ENCODE measurements at regions not wholly inside any gene's neighbourhood (a gene's known extent, or its start where the extent isn't known, plus 50 kb on each side); places are given as distances from the start of the nearest gene placed in this dataset.

GRCh38 chr10:109324721-109325120 lies 598.6 kb downstream of the XPNPEP1 start:
- H3K27ac ChIP-seq (ENCODE audit: low read depth in 1 of 2, low read length in 2 of 2), result no peak overlapping the region
- no peak overlapping the region for H3K4me3 ChIP-seq (ENCODE audit: low read depth in 1 of 3, low read length in 3 of 3)
- H3K36me3 ChIP-seq (ENCODE audit: control insufficient read depth in 4 of 4, insufficient read depth in 3 of 4, low read depth in 1 of 4, low read length in 3 of 4), result no peaks in the 10 kb centered on the region
- no peak overlapping the region for H3K9ac ChIP-seq (ENCODE audit: low read depth in 1 of 2, low read length in 2 of 2)
- TF ChIP-seq REST (IDR thresholded peaks at IDR 0.05), result no peak
- no peak for TF ChIP-seq FOXA2 (IDR thresholded peaks at IDR 0.05)
- TF ChIP-seq JUND (IDR thresholded peaks at IDR 0.05), result no peak
- TF ChIP-seq NR2F2 (IDR thresholded peaks at IDR 0.05), result no peak
- no peak for TF ChIP-seq HNF4A (conservative IDR thresholded peaks at IDR 0.05)
- no peak for TF ChIP-seq MAX (IDR thresholded peaks at IDR 0.05)
- no peak for TF ChIP-seq YY1 (IDR thresholded peaks at IDR 0.05)
- no peak for TF ChIP-seq SP1 (IDR thresholded peaks at IDR 0.05)
- TF ChIP-seq GABPA (IDR thresholded peaks at IDR 0.05 in 1 of 2, conservative IDR thresholded peaks at IDR 0.05 in 1 of 2), result no peak
- TF ChIP-seq HNF4G (IDR thresholded peaks at IDR 0.05), result no peak
- no peak for TF ChIP-seq ZBTB33 (IDR thresholded peaks at IDR 0.05)
- no peak for TF ChIP-seq RAD21 (IDR thresholded peaks at IDR 0.05)
- no peak for TF ChIP-seq RXRA (IDR thresholded peaks at IDR 0.05)
- TF ChIP-seq FOXA1 (IDR thresholded peaks at IDR 0.05), result no peak
- no peak for TF ChIP-seq TAF1 (conservative IDR thresholded peaks at IDR 0.05)
- no peak for TF ChIP-seq ATF3 (IDR thresholded peaks at IDR 0.05)
- TF ChIP-seq CTCF (IDR thresholded peaks at IDR 0.05; ENCODE audit: low read depth, low read length, missing input control), result no peak
- no peaks in the 10 kb centered on the region for H3K4me1 ChIP-seq (ENCODE audit: control insufficient read depth in 4 of 4, insufficient read depth in 4 of 4, low read length in 3 of 4)
- no peak for DNase-seq (ENCODE audit: low spot score)
- WGBS, result 83% methylated on average over 3 of the region's 3 CpGs
- no peaks in the 10 kb centered on the region for H3K9me3 ChIP-seq (ENCODE audit: control insufficient read depth in 4 of 4, low read length in 3 of 4)
- peaks cover 0 to 7% (median 0%) of the 10 kb centered on the region in 4 donors for H3K27me3 ChIP-seq (ENCODE audit: control insufficient read depth in 4 of 4, insufficient read depth in 4 of 4, low read length in 3 of 4)

Data from liver (tissue), 8 donors.